ENCODE measurements at regions not wholly inside any gene's neighbourhood (a gene's known extent, or its start where the extent isn't known, plus 50 kb on each side); places are given as distances from the start of the nearest gene placed in this dataset.

GRCh38 chr11:112880495-112880894, 80.7 kb upstream of the NCAM1 start:
- no peak for DNase-seq

- no peak for DNase-seq
Observed at GRCh38 chr11:112881461-112881860, 79.8 kb upstream of the NCAM1 start.

- DNase-seq: no peak
Observed at GRCh38 chr11:112882494-112883381, 78.5 kb upstream of the NCAM1 start.

- no peak for DNase-seq
Observed at GRCh38 chr11:112884012-112884767, 77.0 kb upstream of the NCAM1 start.

- no peak for DNase-seq
Observed at GRCh38 chr11:112885744-112886433, 75.3 kb upstream of the NCAM1 start.

- no peak for DNase-seq
Observed at GRCh38 chr11:112886434-112887370, 74.5 kb upstream of the NCAM1 start.

GRCh38 chr11:112889446-112889845, 71.8 kb upstream of the NCAM1 start:
- DNase-seq: no peak

GRCh38 chr11:112899235-112900006, 61.8 kb upstream of the NCAM1 start:
- DNase-seq: no peak

GRCh38 chr11:112901924-112902323, 59.3 kb upstream of the NCAM1 start:
- DNase-seq: no peak

- DNase-seq: no peak
Observed at GRCh38 chr11:112902361-112903011, 58.7 kb upstream of the NCAM1 start.

- no peak for DNase-seq
Observed at GRCh38 chr11:112903340-112903739, 57.9 kb upstream of the NCAM1 start.

GRCh38 chr11:112911124-112911523, 50.1 kb upstream of the NCAM1 start:
- no peak for DNase-seq
